HepG2 (cell line): ENCODE measurements at regions not wholly inside any gene's neighbourhood (a gene's known extent, or its start where the extent isn't known, plus 50 kb on each side); places are given as distances from the start of the nearest gene placed in this dataset.

Experiments
- ATAC-seq: fragments of 200-7000 bp; cut with Tn5 transposase; 3 replicates; pipeline ENCODE4 v1.9.1; 2020; ENCODE audit warnings: mild to moderate bottlenecking, moderate library complexity
- BruUV-seq: library from RNA; stranded (reverse); fragments of 400-500 nt; replicated peaks from 2 replicates; lab custom pipeline; 2021; lab: Mats Ljungman, UMichigan
- CTCF ChIA-PET: fragments of 300-600 bp; formaldehyde crosslinking; extraction: SDS; loops from one replicate; lab custom pipeline; 2021; ENCODE audit warnings: low total read pairs, inconsistent platforms, low intra/inter-chr PET ratio; lab: Yijun Ruan, JAX
- POLR2A ChIA-PET: fragments of 350-600 bp; sonication (Branson Sonifier 250); formaldehyde crosslinking; loops from one replicate; lab custom pipeline; 2020; ENCODE audit warnings: antibody characterized with exemption, inconsistent platforms; lab: Yijun Ruan, JAX
- DNase-seq: peaks from one replicate; pipeline ENCODE4 v3.0.0-alpha.2; 2015; ENCODE audit warnings: low spot score
- FAIRE-seq: peaks from 3 replicates; lab custom pipeline; 2011; peaks lifted over from hg19 to GRCh38; lab: Jason Lieb, UNC
- H2AFZ ChIP-seq: one replicate; pipeline ENCODE4 v1.6.1; 2011; ENCODE audit warnings: low read length, inconsistent platforms
- H3K27ac ChIP-seq: fragments of 300-600 bp; 3 replicates; pipeline ENCODE4 v1.8.0; 2011; ENCODE audit warnings: mixed run types, mild to moderate bottlenecking, mixed read lengths, low read length, inconsistent platforms; ENCODE audit not compliant: insufficient read depth; ENCODE audit errors: extremely low read length
- H3K27me3 ChIP-seq, 2 experiments: fragments of 200-600 bp in 1 of 2; 2 replicates in 1 of 2; 3 replicates in 1 of 2; pipeline versions ENCODE4 v1.6.0 to v1.8.0; 2011; ENCODE audit warnings: low read length in 2 of 2, mild to moderate bottlenecking in 2 of 2, moderate library complexity in 2 of 2, inconsistent platforms in 1 of 2; ENCODE audit not compliant: insufficient read depth in 2 of 2, control insufficient read depth in 1 of 2
- H3K36me3 ChIP-seq, 2 experiments: fragments of 200-600 bp in 1 of 2; replicated peaks in 1 of 2; 2 replicates in 1 of 2; 3 replicates in 1 of 2; pipeline versions ENCODE4 v1.5.1 to v1.8.0; 2011; ENCODE audit warnings: low read length in 2 of 2, inconsistent platforms in 1 of 2; ENCODE audit not compliant: insufficient read depth in 2 of 2, control insufficient read depth in 1 of 2
- H3K4me1 ChIP-seq: 2 replicates; pipeline ENCODE4 v1.5.1; 2012; ENCODE audit warnings: low read length, inconsistent platforms; ENCODE audit not compliant: insufficient read depth
- H3K4me2 ChIP-seq: 2 replicates; pipeline ENCODE4 v1.6.0; 2011; ENCODE audit warnings: low read depth, low read length, inconsistent platforms
- H3K4me3 ChIP-seq, 3 experiments: fragments of 200-600 bp in 1 of 3; sonication (generic), shearing (Covaris generic) in 1 of 3; replicated peaks in 1 of 3; 2 replicates each; pipeline ENCODE4 v1.5.1; 2011 to 2016; ENCODE audit warnings: low read length in 3 of 3, inconsistent platforms in 2 of 3, low read depth in 2 of 3, mild to moderate bottlenecking in 2 of 3, control low read depth in 1 of 3, mixed read lengths in 1 of 3; ENCODE audit not compliant: insufficient read depth in 1 of 3
- H3K79me2 ChIP-seq: one replicate; pipeline ENCODE4 v1.6.1; 2011; ENCODE audit warnings: low read length, inconsistent platforms; ENCODE audit not compliant: insufficient read depth
- H3K9ac ChIP-seq: 2 replicates; pipeline ENCODE4 v1.6.0; 2011; ENCODE audit warnings: mild to moderate bottlenecking, low read depth, low read length, inconsistent platforms; ENCODE audit not compliant: insufficient read depth
- H3K9me3 ChIP-seq: 2 replicates; pipeline ENCODE4 v1.5.1; 2012; ENCODE audit warnings: mild to moderate bottlenecking, low read length
- H4K20me1 ChIP-seq: 2 replicates; pipeline ENCODE4 v1.6.0; 2011; ENCODE audit warnings: inconsistent platforms, mild to moderate bottlenecking, low read length, moderate library complexity; ENCODE audit not compliant: insufficient read depth
- EED ChIP-seq: sonication (generic); formaldehyde crosslinking; IDR thresholded peaks from 2 replicates; pipeline ENCODE4 v1.5.0; 2020; ENCODE audit warnings: mild to moderate bottlenecking, missing genetic modification reagents
- MED1 ChIP-seq: sonication (generic); formaldehyde crosslinking; IDR thresholded peaks from 2 replicates; pipeline ENCODE4 v1.4.0; 2020; ENCODE audit warnings: missing genetic modification reagents
- TCF7L2 ChIP-seq: IDR thresholded peaks from 2 replicates; pipeline ENCODE4 v1.6.1; 2011; ENCODE audit warnings: mild to moderate bottlenecking, low read depth, low read length, moderate library complexity
- ZNF335 ChIP-seq: sonication (generic); formaldehyde crosslinking; IDR thresholded peaks from 2 replicates; pipeline ENCODE4 v1.4.0; 2020; ENCODE audit warnings: missing genetic modification reagents
- ZNF564 ChIP-seq: sonication (generic); formaldehyde crosslinking; IDR thresholded peaks from 2 replicates; pipeline ENCODE4 v1.8.1; 2023; ENCODE audit warnings: mild to moderate bottlenecking, missing genetic modification reagents
- ZNF777 ChIP-seq: sonication (generic); formaldehyde crosslinking; IDR thresholded peaks from 2 replicates; pipeline ENCODE4 v1.4.0; 2020; ENCODE audit warnings: missing genetic modification reagents
- in situ Hi-C: cut with HindIII; loops from 2 replicates; pipeline ENCODE4 v1.10.0; 2017; ENCODE audit warnings: low pct_unique_long_range_greater_than_20kb; ENCODE audit not compliant: extremely low pct_ligation_motif_present
- intact Hi-C: fragments of 100-400 bp; cut with micrococcal nuclease; formaldehyde crosslinking; loops from one replicate; pipeline ENCODE4 v1.10.0; 2022; ENCODE audit not compliant: unreplicated experiment
- TF ChIP-seq, protein P1 (sequence below): sonication (generic); formaldehyde crosslinking; IDR thresholded peaks from 2 replicates; pipeline ENCODE4 v1.5.0; 2020; ENCODE audit warnings: mild to moderate bottlenecking, missing genetic modification reagents
- TF ChIP-seq, protein P2 (sequence below): sonication (generic); formaldehyde crosslinking; IDR thresholded peaks from 2 replicates; pipeline ENCODE4 v1.5.1; 2020; ENCODE audit warnings: missing genetic modification reagents, mild to moderate bottlenecking, borderline replicate concordance

- DNase-seq (no peak), FAIRE-seq (no peak), ATAC-seq (no peak)
- no TSS peak for BruUV-seq
- ChIA-PET CTCF (no interaction called here), POLR2A (no interaction called here)
- H3K4me3 ChIP-seq: no peak overlapping the region
- H3K4me1 ChIP-seq: no peaks in the 10 kb centered on the region
- in situ Hi-C loops: no loop called here
- H4K20me1 ChIP-seq: no peaks in the 10 kb centered on the region
- TF ChIP-seq TCF7L2: no peak
- TF ChIP-seq ZNF564 (CRISPR knock-in tag): no peak
- TF ChIP-seq, protein P1, sequence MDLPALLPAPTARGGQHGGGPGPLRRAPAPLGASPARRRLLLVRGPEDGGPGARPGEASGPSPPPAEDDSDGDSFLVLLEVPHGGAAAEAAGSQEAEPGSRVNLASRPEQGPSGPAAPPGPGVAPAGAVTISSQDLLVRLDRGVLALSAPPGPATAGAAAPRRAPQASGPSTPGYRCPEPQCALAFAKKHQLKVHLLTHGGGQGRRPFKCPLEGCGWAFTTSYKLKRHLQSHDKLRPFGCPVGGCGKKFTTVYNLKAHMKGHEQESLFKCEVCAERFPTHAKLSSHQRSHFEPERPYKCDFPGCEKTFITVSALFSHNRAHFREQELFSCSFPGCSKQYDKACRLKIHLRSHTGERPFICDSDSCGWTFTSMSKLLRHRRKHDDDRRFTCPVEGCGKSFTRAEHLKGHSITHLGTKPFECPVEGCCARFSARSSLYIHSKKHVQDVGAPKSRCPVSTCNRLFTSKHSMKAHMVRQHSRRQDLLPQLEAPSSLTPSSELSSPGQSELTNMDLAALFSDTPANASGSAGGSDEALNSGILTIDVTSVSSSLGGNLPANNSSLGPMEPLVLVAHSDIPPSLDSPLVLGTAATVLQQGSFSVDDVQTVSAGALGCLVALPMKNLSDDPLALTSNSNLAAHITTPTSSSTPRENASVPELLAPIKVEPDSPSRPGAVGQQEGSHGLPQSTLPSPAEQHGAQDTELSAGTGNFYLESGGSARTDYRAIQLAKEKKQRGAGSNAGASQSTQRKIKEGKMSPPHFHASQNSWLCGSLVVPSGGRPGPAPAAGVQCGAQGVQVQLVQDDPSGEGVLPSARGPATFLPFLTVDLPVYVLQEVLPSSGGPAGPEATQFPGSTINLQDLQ (CRISPR knock-in tag): no peak
- no peak for TF ChIP-seq ZNF777 (CRISPR knock-in tag)
- no peak for TF ChIP-seq EED (CRISPR knock-in tag)
- TF ChIP-seq, protein P2, sequence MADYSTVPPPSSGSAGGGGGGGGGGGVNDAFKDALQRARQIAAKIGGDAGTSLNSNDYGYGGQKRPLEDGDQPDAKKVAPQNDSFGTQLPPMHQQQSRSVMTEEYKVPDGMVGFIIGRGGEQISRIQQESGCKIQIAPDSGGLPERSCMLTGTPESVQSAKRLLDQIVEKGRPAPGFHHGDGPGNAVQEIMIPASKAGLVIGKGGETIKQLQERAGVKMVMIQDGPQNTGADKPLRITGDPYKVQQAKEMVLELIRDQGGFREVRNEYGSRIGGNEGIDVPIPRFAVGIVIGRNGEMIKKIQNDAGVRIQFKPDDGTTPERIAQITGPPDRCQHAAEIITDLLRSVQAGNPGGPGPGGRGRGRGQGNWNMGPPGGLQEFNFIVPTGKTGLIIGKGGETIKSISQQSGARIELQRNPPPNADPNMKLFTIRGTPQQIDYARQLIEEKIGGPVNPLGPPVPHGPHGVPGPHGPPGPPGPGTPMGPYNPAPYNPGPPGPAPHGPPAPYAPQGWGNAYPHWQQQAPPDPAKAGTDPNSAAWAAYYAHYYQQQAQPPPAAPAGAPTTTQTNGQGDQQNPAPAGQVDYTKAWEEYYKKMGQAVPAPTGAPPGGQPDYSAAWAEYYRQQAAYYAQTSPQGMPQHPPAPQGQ (CRISPR knock-in tag): no peak
- TF ChIP-seq ZNF335: no peak
- TF ChIP-seq MED1 (CRISPR knock-in tag): no peak
- no peaks in the 10 kb centered on the region for H3K36me3 ChIP-seq
- no peak overlapping the region for H3K27ac ChIP-seq
- H2AFZ ChIP-seq: no peak overlapping the region
- no peaks in the 10 kb centered on the region for H3K79me2 ChIP-seq
- no peak overlapping the region for H3K9ac ChIP-seq
- intact Hi-C loops: no loop called here
- H3K4me2 ChIP-seq: no peak overlapping the region
- no peaks in the 10 kb centered on the region for H3K9me3 ChIP-seq
- no peaks in the 10 kb centered on the region; a peak in 1 of 5 replicates for H3K27me3 ChIP-seq
Measured at GRCh38 chr4:98733601-98734000, 75.2 kb upstream of the TSPAN5 start.
